GM23338 (cell line): ENCODE measurements at regions not wholly inside any gene's neighbourhood (a gene's known extent, or its start where the extent isn't known, plus 50 kb on each side); places are given as distances from the start of the nearest gene placed in this dataset.

ENCODE experiments used
- ATAC-seq: fragments of 200-7000 bp; cut with Tn5 transposase; 3 replicates; pipeline ENCODE4 v1.9.1; 2020
- DNase-seq: peaks from one replicate; pipeline ENCODE4 v3.0.0-alpha.2; 2015; ENCODE audit warnings: low spot score
- H2AFZ ChIP-seq: fragments of 200-600 bp; sonication (generic); 2 replicates; pipeline ENCODE4 v1.8.0; 2016; ENCODE audit warnings: antibody characterized with exemption, mild to moderate bottlenecking, moderate library complexity
- H3F3A ChIP-seq: fragments of 200-600 bp; sonication (generic); replicated peaks from 2 replicates; pipeline ENCODE4 v1.8.0; 2017; ENCODE audit warnings: antibody characterized with exemption, mixed run types, low read depth
- H3K27ac ChIP-seq: fragments of 200-600 bp; sonication (generic); 2 replicates; pipeline ENCODE4 v1.6.1; 2016; ENCODE audit warnings: low read depth
- H3K27me3 ChIP-seq: fragments of 200-600 bp; sonication (generic); 2 replicates; pipeline ENCODE4 v1.8.0; 2016; ENCODE audit warnings: mild to moderate bottlenecking, mixed run types, moderate library complexity; ENCODE audit not compliant: insufficient read depth
- H3K36me3 ChIP-seq: fragments of 200-600 bp; sonication (generic); 2 replicates; pipeline ENCODE4 v1.8.0; 2016; ENCODE audit warnings: mild to moderate bottlenecking; ENCODE audit not compliant: insufficient read depth
- H3K4me1 ChIP-seq: fragments of 200-600 bp; sonication (generic); 2 replicates; pipeline ENCODE4 v1.8.0; 2016; ENCODE audit warnings: mild to moderate bottlenecking, moderate library complexity; ENCODE audit not compliant: insufficient read depth
- H3K4me2 ChIP-seq: fragments of 200-600 bp; sonication (generic); 2 replicates; pipeline ENCODE4 v1.7.1; 2017; ENCODE audit warnings: mixed run types
- H3K4me3 ChIP-seq: fragments of 200-600 bp; sonication (generic); 2 replicates; pipeline ENCODE4 v1.6.1; 2016; ENCODE audit warnings: mixed run types
- H3K79me2 ChIP-seq: fragments of 200-600 bp; sonication (generic); replicated peaks from 2 replicates; pipeline ENCODE4 v1.8.0; 2017; ENCODE audit warnings: mild to moderate bottlenecking; ENCODE audit not compliant: insufficient read depth
- H3K9me2 ChIP-seq: fragments of 200-600 bp; sonication (generic); 2 replicates; pipeline ENCODE4 v1.8.0; 2017; ENCODE audit not compliant: insufficient read depth
- H4K20me1 ChIP-seq: fragments of 200-600 bp; sonication (generic); replicated peaks from 2 replicates; pipeline ENCODE4 v1.8.0; 2017; ENCODE audit warnings: mild to moderate bottlenecking; ENCODE audit not compliant: insufficient read depth
- H3K27ac Mint-ChIP-seq: 2 replicates; pipeline ENCODE4 v1.8.0; 2020; ENCODE audit warnings: inconsistent platforms, mild to moderate bottlenecking, moderate library complexity, mixed read lengths
- H3K27me3 Mint-ChIP-seq: 3 replicates; pipeline ENCODE4 v1.8.0; 2022; ENCODE audit warnings: low read depth, mild to moderate bottlenecking, moderate library complexity, mixed read lengths, inconsistent platforms; ENCODE audit not compliant: insufficient read depth, poor library complexity
- H3K36me3 Mint-ChIP-seq: 3 replicates; pipeline ENCODE4 v1.8.0; 2021; ENCODE audit warnings: low read depth, mild to moderate bottlenecking, inconsistent platforms, moderate library complexity, mixed read lengths
- H3K4me1 Mint-ChIP-seq: 3 replicates; pipeline ENCODE4 v1.8.0; 2020; ENCODE audit warnings: mild to moderate bottlenecking, inconsistent platforms, mixed read lengths
- H3K4me3 Mint-ChIP-seq: 3 replicates; pipeline ENCODE4 v1.8.0; 2021; ENCODE audit warnings: moderate library complexity, mild to moderate bottlenecking, inconsistent platforms, mixed read lengths
- H3K9me3 Mint-ChIP-seq: 3 replicates; pipeline ENCODE4 v1.8.0; 2020; ENCODE audit warnings: moderate library complexity, mild to moderate bottlenecking, inconsistent platforms, mixed read lengths
- EZH2 ChIP-seq: fragments of 200-600 bp; sonication (generic); IDR thresholded peaks from one replicate; pipeline ENCODE4 v1.8.0; 2017; ENCODE audit warnings: antibody characterized with exemption, mild to moderate bottlenecking, low read depth; ENCODE audit not compliant: unreplicated experiment
- EZH2phosphoT487 ChIP-seq: fragments of 200-600 bp; sonication (generic); IDR thresholded peaks from one replicate; pipeline ENCODE4 v1.8.1; 2018; ENCODE audit warnings: antibody characterized with exemption; ENCODE audit not compliant: unreplicated experiment
- NANOG ChIP-seq: IDR thresholded peaks from 2 replicates; pipeline ENCODE4 v1.6.1; 2016; ENCODE audit warnings: antibody characterized with exemption, borderline replicate concordance
- POLR2AphosphoS5 ChIP-seq: IDR thresholded peaks from 2 replicates; pipeline ENCODE4 v1.6.1; 2016; ENCODE audit warnings: antibody characterized with exemption, low read depth
- STAT1 ChIP-seq: IDR thresholded peaks from one replicate; pipeline ENCODE4 v1.6.1; 2016; ENCODE audit warnings: antibody characterized with exemption; ENCODE audit not compliant: unreplicated experiment
- ZNF114 ChIP-seq: fragments of 250-450 bp; sonication (Bioruptor Pico); IDR thresholded peaks from 2 replicates; pipeline ENCODE4 v1.5.0; 2020; ENCODE audit warnings: mild to moderate bottlenecking, moderate library complexity
- TF ChIP-seq, protein P1 (sequence below): fragments of 250-450 bp; sonication (Bioruptor Pico); IDR thresholded peaks from 2 replicates; pipeline ENCODE4 v1.5.0; 2020; ENCODE audit warnings: mild to moderate bottlenecking, moderate library complexity
- TF ChIP-seq, protein P2 (sequence below): IDR thresholded peaks from 2 replicates; pipeline ENCODE4 v1.6.1; 2016; ENCODE audit warnings: antibody characterized with exemption

DNA sequence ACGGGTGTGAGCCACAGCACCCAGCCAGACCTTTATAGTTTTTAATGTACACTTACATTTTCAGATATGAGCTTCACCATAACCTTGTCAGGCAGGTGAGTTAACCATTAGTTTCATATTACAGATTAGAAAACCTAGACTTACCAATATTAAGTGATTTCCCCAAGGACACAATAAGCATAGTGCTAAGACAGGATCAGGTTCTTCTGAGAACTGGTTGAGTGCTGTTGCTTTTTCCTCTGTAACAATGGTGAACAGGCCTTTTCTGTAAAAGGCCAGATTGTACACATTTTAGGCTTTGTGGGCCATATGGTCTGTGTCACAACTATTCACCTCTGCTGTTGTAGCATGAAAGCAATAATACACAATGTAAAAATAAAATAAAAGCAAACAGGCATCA, 332.0 kb downstream of the PIK3C3 start:
- Mint-ChIP-seq H3K36me3 (no peaks in the 10 kb centered on the region), H3K27ac (no peak overlapping the region), H3K4me1 (no peaks in the 10 kb centered on the region), H3K9me3 (no peaks in the 10 kb centered on the region), H3K4me3 (no peak overlapping the region), H3K27me3 (no peaks in the 10 kb centered on the region)
- Histone ChIP-seq H4K20me1 (no peaks in the 10 kb centered on the region), H3F3A (no peaks in the 10 kb centered on the region), H2AFZ (no peak overlapping the region), H3K79me2 (no peaks in the 10 kb centered on the region), H3K27me3 (no peaks in the 10 kb centered on the region), H3K36me3 (no peaks in the 10 kb centered on the region), H3K4me1 (no peaks in the 10 kb centered on the region), H3K27ac (no peak overlapping the region), H3K9me2 (no peaks in the 10 kb centered on the region), H3K4me3 (no peak overlapping the region), H3K4me2 (no peak overlapping the region)
- no peak for DNase-seq
- ATAC-seq: no peak
- no peak for TF ChIP-seq POLR2AphosphoS5
- TF ChIP-seq EZH2: no peak
- TF ChIP-seq, protein P1, sequence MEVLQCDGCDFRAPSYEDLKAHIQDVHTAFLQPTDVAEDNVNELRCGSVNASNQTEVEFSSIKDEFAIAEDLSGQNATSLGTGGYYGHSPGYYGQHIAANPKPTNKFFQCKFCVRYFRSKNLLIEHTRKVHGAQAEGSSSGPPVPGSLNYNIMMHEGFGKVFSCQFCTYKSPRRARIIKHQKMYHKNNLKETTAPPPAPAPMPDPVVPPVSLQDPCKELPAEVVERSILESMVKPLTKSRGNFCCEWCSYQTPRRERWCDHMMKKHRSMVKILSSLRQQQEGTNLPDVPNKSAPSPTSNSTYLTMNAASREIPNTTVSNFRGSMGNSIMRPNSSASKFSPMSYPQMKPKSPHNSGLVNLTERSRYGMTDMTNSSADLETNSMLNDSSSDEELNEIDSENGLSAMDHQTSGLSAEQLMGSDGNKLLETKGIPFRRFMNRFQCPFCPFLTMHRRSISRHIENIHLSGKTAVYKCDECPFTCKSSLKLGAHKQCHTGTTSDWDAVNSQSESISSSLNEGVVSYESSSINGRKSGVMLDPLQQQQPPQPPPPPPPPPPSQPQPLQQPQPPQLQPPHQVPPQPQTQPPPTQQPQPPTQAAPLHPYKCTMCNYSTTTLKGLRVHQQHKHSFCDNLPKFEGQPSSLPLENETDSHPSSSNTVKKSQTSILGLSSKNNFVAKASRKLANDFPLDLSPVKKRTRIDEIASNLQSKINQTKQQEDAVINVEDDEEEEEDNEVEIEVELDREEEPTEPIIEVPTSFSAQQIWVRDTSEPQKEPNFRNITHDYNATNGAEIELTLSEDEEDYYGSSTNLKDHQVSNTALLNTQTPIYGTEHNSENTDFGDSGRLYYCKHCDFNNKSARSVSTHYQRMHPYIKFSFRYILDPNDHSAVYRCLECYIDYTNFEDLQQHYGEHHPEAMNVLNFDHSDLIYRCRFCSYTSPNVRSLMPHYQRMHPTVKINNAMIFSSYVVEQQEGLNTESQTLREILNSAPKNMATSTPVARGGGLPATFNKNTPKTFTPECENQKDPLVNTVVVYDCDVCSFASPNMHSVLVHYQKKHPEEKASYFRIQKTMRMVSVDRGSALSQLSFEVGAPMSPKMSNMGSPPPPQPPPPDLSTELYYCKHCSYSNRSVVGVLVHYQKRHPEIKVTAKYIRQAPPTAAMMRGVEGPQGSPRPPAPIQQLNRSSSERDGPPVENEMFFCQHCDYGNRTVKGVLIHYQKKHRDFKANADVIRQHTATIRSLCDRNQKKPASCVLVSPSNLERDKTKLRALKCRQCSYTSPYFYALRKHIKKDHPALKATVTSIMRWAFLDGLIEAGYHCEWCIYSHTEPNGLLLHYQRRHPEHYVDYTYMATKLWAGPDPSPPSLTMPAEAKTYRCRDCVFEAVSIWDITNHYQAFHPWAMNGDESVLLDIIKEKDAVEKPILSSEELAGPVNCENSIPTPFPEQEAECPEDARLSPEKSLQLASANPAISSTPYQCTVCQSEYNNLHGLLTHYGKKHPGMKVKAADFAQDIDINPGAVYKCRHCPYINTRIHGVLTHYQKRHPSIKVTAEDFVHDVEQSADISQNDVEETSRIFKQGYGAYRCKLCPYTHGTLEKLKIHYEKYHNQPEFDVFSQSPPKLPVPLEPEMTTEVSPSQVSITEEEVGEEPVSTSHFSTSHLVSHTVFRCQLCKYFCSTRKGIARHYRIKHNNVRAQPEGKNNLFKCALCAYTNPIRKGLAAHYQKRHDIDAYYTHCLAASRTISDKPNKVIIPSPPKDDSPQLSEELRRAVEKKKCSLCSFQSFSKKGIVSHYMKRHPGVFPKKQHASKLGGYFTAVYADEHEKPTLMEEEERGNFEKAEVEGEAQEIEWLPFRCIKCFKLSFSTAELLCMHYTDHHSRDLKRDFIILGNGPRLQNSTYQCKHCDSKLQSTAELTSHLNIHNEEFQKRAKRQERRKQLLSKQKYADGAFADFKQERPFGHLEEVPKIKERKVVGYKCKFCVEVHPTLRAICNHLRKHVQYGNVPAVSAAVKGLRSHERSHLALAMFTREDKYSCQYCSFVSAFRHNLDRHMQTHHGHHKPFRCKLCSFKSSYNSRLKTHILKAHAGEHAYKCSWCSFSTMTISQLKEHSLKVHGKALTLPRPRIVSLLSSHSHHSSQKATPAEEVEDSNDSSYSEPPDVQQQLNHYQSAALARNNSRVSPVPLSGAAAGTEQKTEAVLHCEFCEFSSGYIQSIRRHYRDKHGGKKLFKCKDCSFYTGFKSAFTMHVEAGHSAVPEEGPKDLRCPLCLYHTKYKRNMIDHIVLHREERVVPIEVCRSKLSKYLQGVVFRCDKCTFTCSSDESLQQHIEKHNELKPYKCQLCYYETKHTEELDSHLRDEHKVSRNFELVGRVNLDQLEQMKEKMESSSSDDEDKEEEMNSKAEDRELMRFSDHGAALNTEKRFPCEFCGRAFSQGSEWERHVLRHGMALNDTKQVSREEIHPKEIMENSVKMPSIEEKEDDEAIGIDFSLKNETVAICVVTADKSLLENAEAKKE (CRISPR knock-in tag): no peak
- no peak for TF ChIP-seq NANOG
- no peak for TF ChIP-seq ZNF114 (CRISPR knock-in tag)
- TF ChIP-seq, protein P2, sequence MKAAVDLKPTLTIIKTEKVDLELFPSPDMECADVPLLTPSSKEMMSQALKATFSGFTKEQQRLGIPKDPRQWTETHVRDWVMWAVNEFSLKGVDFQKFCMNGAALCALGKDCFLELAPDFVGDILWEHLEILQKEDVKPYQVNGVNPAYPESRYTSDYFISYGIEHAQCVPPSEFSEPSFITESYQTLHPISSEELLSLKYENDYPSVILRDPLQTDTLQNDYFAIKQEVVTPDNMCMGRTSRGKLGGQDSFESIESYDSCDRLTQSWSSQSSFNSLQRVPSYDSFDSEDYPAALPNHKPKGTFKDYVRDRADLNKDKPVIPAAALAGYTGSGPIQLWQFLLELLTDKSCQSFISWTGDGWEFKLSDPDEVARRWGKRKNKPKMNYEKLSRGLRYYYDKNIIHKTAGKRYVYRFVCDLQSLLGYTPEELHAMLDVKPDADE: no peak
- no peak for TF ChIP-seq STAT1
- no peak for TF ChIP-seq EZH2phosphoT487
